ENCODE measurements at regions not wholly inside any gene's neighbourhood (a gene's known extent, or its start where the extent isn't known, plus 50 kb on each side); places are given as distances from the start of the nearest gene placed in this dataset.

- TF ChIP-seq CTCF (IDR thresholded peaks at IDR 0.05) = no peak
- intact Hi-C loops (cut with micrococcal nuclease) = no loop called here
- POLR2A ChIA-PET = no interaction called here
- no peak for DNase-seq
- H3K27ac Mint-ChIP-seq = no peak overlapping the region
- H3K4me3 Mint-ChIP-seq = no peak overlapping the region
- no peaks in the 10 kb centered on the region for H3K36me3 Mint-ChIP-seq (ENCODE audit: low read depth)
- H3K27me3 Mint-ChIP-seq = peaks cover 6% of the 10 kb centered on the region
- H3K9me3 Mint-ChIP-seq = no peaks in the 10 kb centered on the region
- H3K4me1 Mint-ChIP-seq = no peaks in the 10 kb centered on the region
- CTCF ChIA-PET = interaction anchor here (1.4 kb wide), 1 partner anchor 10 kb away, joined by 5 read pairs; no protein-coding TSS in a partner anchor
- ATAC-seq (ENCODE audit: low read depth) = no peak
Measured at GRCh38 chr6:138017166-138017757, 90.0 kb downstream of the PERP start.

GRCh38 chr6:138018297-138018696 is 88.9 kb downstream of the PERP start:
- DNase-seq = no peak
- no peak overlapping the region for H3K4me3 Mint-ChIP-seq
- no peaks in the 10 kb centered on the region for H3K9me3 Mint-ChIP-seq
- TF ChIP-seq CTCF (IDR thresholded peaks at IDR 0.05) = no peak
- CTCF ChIA-PET = no interaction called here
- no peaks in the 10 kb centered on the region for H3K36me3 Mint-ChIP-seq (ENCODE audit: low read depth)
- peaks cover 6% of the 10 kb centered on the region for H3K27me3 Mint-ChIP-seq
- no peak for ATAC-seq (ENCODE audit: low read depth)
- no peak overlapping the region for H3K27ac Mint-ChIP-seq
- intact Hi-C loops (cut with micrococcal nuclease) = no loop called here
- no peaks in the 10 kb centered on the region for H3K4me1 Mint-ChIP-seq
- POLR2A ChIA-PET = no interaction called here

- no peak for TF ChIP-seq CTCF (IDR thresholded peaks at IDR 0.05)
- CTCF ChIA-PET = no interaction called here
- no peak for ATAC-seq (ENCODE audit: low read depth)
- POLR2A ChIA-PET = no interaction called here
- DNase-seq = no peak
- H3K4me3 Mint-ChIP-seq = no peak overlapping the region
- H3K36me3 Mint-ChIP-seq (ENCODE audit: low read depth) = no peaks in the 10 kb centered on the region
- intact Hi-C loops (cut with micrococcal nuclease) = no loop called here
- H3K9me3 Mint-ChIP-seq = no peaks in the 10 kb centered on the region
- no peak overlapping the region for H3K27ac Mint-ChIP-seq
- no peaks in the 10 kb centered on the region for H3K4me1 Mint-ChIP-seq
- peaks cover 10% of the 10 kb centered on the region for H3K27me3 Mint-ChIP-seq
Measured at GRCh38 chr6:138025528-138025978, 81.7 kb downstream of the PERP start.

GRCh38 chr6:138026342-138026741 is 80.9 kb downstream of the PERP start:
- Mint-ChIP-seq H3K27me3 (peaks cover 10% of the 10 kb centered on the region), H3K4me3 (no peak overlapping the region), H3K4me1 (no peaks in the 10 kb centered on the region), H3K36me3 (ENCODE audit: low read depth) (no peaks in the 10 kb centered on the region), H3K9me3 (no peaks in the 10 kb centered on the region), H3K27ac (no peak overlapping the region)
- intact Hi-C loops (cut with micrococcal nuclease) = no loop called here
- DNase-seq (no peak), ATAC-seq (ENCODE audit: low read depth) (no peak)
- no peak for TF ChIP-seq CTCF (IDR thresholded peaks at IDR 0.05)
- ChIA-PET POLR2A (no interaction called here), CTCF (no interaction called here)

GRCh38 chr6:138028893-138029292 is 78.3 kb downstream of the PERP start:
- Mint-ChIP-seq H3K9me3 (no peaks in the 10 kb centered on the region), H3K27me3 (peaks cover 8% of the 10 kb centered on the region), H3K27ac (no peak overlapping the region), H3K36me3 (ENCODE audit: low read depth) (no peaks in the 10 kb centered on the region), H3K4me3 (no peak overlapping the region), H3K4me1 (no peaks in the 10 kb centered on the region)
- ChIA-PET CTCF (no interaction called here), POLR2A (no interaction called here)
- no peak for DNase-seq
- intact Hi-C loops (cut with micrococcal nuclease) = no loop called here
- TF ChIP-seq CTCF (IDR thresholded peaks at IDR 0.05) = no peak
- ATAC-seq (ENCODE audit: low read depth) = no peak
